MM.1S (cell line): ENCODE measurements at regions not wholly inside any gene's neighbourhood (a gene's known extent, or its start where the extent isn't known, plus 50 kb on each side); places are given as distances from the start of the nearest gene placed in this dataset.

Experiments
- CTCF ChIP-seq: fragments of 300-600 bp; sonication (generic); IDR thresholded peaks from 2 replicates; pipeline ENCODE4 v1.5.1; 2016; ENCODE audit warnings: antibody characterized with exemption, low read length, mixed read lengths
- EZH2 ChIP-seq: fragments of 300-600 bp; sonication (generic); optimal IDR thresholded peaks from 2 replicates; pipeline ENCODE3; 2017; ENCODE audit warnings: low read depth, mild to moderate bottlenecking, antibody characterized with exemption, low read length, mixed read lengths
- EZH2phosphoT487 ChIP-seq: fragments of 300-600 bp; sonication (generic); IDR thresholded peaks from 2 replicates; pipeline ENCODE4 v1.6.1; 2018; ENCODE audit warnings: antibody characterized with exemption, low read length

DNA sequence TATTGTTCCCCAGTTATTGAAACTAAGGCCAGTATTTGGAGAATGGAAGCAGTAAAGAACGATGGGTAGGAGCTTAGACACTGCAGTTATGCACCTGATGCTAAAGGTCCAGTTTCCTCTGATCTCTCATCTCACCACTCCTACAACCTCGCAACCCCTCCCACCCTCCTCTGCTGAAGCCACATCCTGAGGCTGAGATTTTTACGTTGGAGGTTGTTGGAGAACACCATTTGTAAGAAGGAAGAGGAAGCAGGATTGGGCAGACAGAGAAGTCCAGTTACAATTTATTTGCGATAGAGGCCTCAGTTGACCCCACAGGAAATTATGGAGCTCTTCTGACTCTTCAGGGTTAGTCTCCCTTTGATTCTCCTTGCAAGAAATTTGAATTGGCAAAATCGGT, 54.3 kb upstream of the NDUFV2 start:
- TF ChIP-seq CTCF (no peak), EZH2phosphoT487 (no peak), EZH2 (no peak)
